H1 (cell line): ENCODE measurements at regions not wholly inside any gene's neighbourhood (a gene's known extent, or its start where the extent isn't known, plus 50 kb on each side); places are given as distances from the start of the nearest gene placed in this dataset.

Source experiments
- CTCF ChIA-PET: fragments of 300-600 bp; sonication (Branson Sonifier 250); formaldehyde crosslinking; loops from one replicate; lab custom pipeline; 2021; ENCODE audit not compliant: partially characterized antibody; lab: Charles Lee
- POLR2A ChIA-PET: fragments of 300-600 bp; sonication (Branson Sonifier 250); formaldehyde crosslinking; loops from one replicate; lab custom pipeline; 2021; ENCODE audit warnings: inconsistent platforms; ENCODE audit not compliant: partially characterized antibody; lab: Charles Lee
- DNase-seq, 2 experiments: peaks; one replicate each; pipeline versions ENCODE4 v3.0.0 to v3.0.0-alpha.2; 2010 to 2022; ENCODE audit warnings: low spot score in 2 of 2, low read depth in 1 of 2, mixed read lengths in 1 of 2
- FAIRE-seq: peaks from 2 replicates; lab custom pipeline; 2011; peaks lifted over from hg19 to GRCh38; lab: Jason Lieb, UNC
- H2AFZ ChIP-seq: 2 replicates; pipeline ENCODE4 v1.8.1; 2012; ENCODE audit warnings: low read length, inconsistent platforms
- H2AK5ac ChIP-seq: 2 replicates; pipeline ENCODE4 v1.6.1; 2013; ENCODE audit warnings: low read depth, low read length
- H2BK120ac ChIP-seq: replicated peaks from 2 replicates; pipeline ENCODE3; 2013; ENCODE audit warnings: low read depth, low read length, inconsistent platforms
- H2BK12ac ChIP-seq: 2 replicates; pipeline ENCODE4 v1.6.1; 2013; ENCODE audit warnings: low read depth, low read length
- H2BK15ac ChIP-seq: 2 replicates; pipeline ENCODE4 v1.6.1; 2013; ENCODE audit warnings: low read length
- H2BK20ac ChIP-seq: 2 replicates; pipeline ENCODE4 v1.6.1; 2013; ENCODE audit warnings: low read length
- H2BK5ac ChIP-seq: 2 replicates; pipeline ENCODE4 v1.6.1; 2013; ENCODE audit warnings: low read depth, low read length
- H3K14ac ChIP-seq: 2 replicates; pipeline ENCODE4 v1.6.1; 2013; ENCODE audit warnings: inconsistent platforms; ENCODE audit not compliant: insufficient read length
- H3K18ac ChIP-seq: 2 replicates; pipeline ENCODE4 v1.6.1; 2013; ENCODE audit warnings: low read length; ENCODE audit errors: extremely low read depth
- H3K23ac ChIP-seq: 2 replicates; pipeline ENCODE4 v1.6.1; 2013; ENCODE audit warnings: inconsistent platforms; ENCODE audit not compliant: insufficient read length
- H3K23me2 ChIP-seq: 2 replicates; pipeline ENCODE4 v1.6.1; 2013; ENCODE audit warnings: low read depth, low read length
- H3K27ac ChIP-seq: 2 replicates; pipeline ENCODE4 v1.6.1; 2011; ENCODE audit warnings: low read depth, low read length, inconsistent platforms
- H3K27me3 ChIP-seq, 4 experiments: replicated peaks in 1 of 4; 1 replicate in 1 of 4; 2 replicates in 3 of 4; pipeline versions ENCODE4 v1.6.1 to v1.8.1; 2011 to 2013; ENCODE audit warnings: low read length in 3 of 4, mild to moderate bottlenecking in 3 of 4, inconsistent platforms in 2 of 4, mixed read lengths in 2 of 4, moderate library complexity in 1 of 4; ENCODE audit not compliant: control insufficient read depth in 3 of 4, insufficient read depth in 3 of 4; ENCODE audit errors: extremely low read depth in 1 of 4
- H3K36me3 ChIP-seq, 4 experiments: 2 replicates each; pipeline versions ENCODE4 v1.6.1 to v1.8.1; 2011 to 2013; ENCODE audit warnings: mild to moderate bottlenecking in 4 of 4, low read length in 3 of 4, moderate library complexity in 2 of 4, control low read depth in 1 of 4, inconsistent platforms in 1 of 4; ENCODE audit not compliant: insufficient read depth in 4 of 4, control insufficient read depth in 2 of 4
- H3K4ac ChIP-seq: replicated peaks from 2 replicates; pipeline ENCODE3; 2013; ENCODE audit warnings: low read length, low read depth, mixed read lengths, inconsistent platforms; ENCODE audit not compliant: insufficient read length
- H3K4me1 ChIP-seq, 4 experiments: replicated peaks in 1 of 4; 1 replicate in 1 of 4; 2 replicates in 3 of 4; pipeline versions ENCODE4 v1.6.1 to v1.8.1; 2011 to 2013; ENCODE audit warnings: low read length in 3 of 4, inconsistent platforms in 2 of 4, mixed read lengths in 1 of 4; ENCODE audit not compliant: insufficient read depth in 4 of 4, control insufficient read depth in 3 of 4
- H3K4me2 ChIP-seq, 2 experiments: 2 replicates each; pipeline versions ENCODE4 v1.6.1 to v1.8.1; 2011 to 2013; ENCODE audit warnings: low read depth in 2 of 2, low read length in 2 of 2, control low read depth in 1 of 2, inconsistent platforms in 1 of 2, mild to moderate bottlenecking in 1 of 2; ENCODE audit not compliant: insufficient read depth in 1 of 2
- H3K4me3 ChIP-seq, 4 experiments: fragments of 200-600, 300-600 bp in 1 of 4; sonication (generic), shearing (Covaris generic), sonication (Bioruptor Twin) in 1 of 4; 2 replicates each; pipeline versions ENCODE4 v1.5.1 to v1.8.1; 2011 to 2016; ENCODE audit warnings: low read length in 4 of 4, low read depth in 3 of 4, control low read depth in 2 of 4, inconsistent platforms in 2 of 4, mild to moderate bottlenecking in 2 of 4, mixed read lengths in 1 of 4, moderate library complexity in 1 of 4; ENCODE audit not compliant: insufficient read depth in 2 of 4; ENCODE audit errors: extremely low read depth in 1 of 4
- H3K56ac ChIP-seq: replicated peaks from 2 replicates; pipeline ENCODE3; 2013; ENCODE audit warnings: low read depth, mild to moderate bottlenecking, mixed read lengths, low read length, inconsistent platforms; ENCODE audit not compliant: insufficient read length
- H3K79me1 ChIP-seq: 2 replicates; pipeline ENCODE4 v1.6.1; 2013; ENCODE audit warnings: low read depth, low read length, control low read depth
- H3K79me2 ChIP-seq, 2 experiments: 2 replicates each; pipeline versions ENCODE4 v1.6.1 to v1.8.1; 2012 to 2013; ENCODE audit warnings: low read length in 2 of 2, mild to moderate bottlenecking in 2 of 2, inconsistent platforms in 1 of 2; ENCODE audit not compliant: insufficient read depth in 2 of 2, control insufficient read depth in 1 of 2
- H3K9ac ChIP-seq, 4 experiments: replicated peaks in 1 of 4; 1 replicate in 1 of 4; 2 replicates in 3 of 4; pipeline versions ENCODE4 v1.6.1 to v1.8.1; 2011 to 2013; ENCODE audit warnings: low read depth in 3 of 4, low read length in 3 of 4, control low read depth in 2 of 4, mild to moderate bottlenecking in 2 of 4, moderate library complexity in 2 of 4, inconsistent platforms in 1 of 4; ENCODE audit errors: extremely low read depth in 1 of 4
- H3K9me3 ChIP-seq, 2 experiments: 2 replicates each; pipeline versions ENCODE4 v1.6.1 to v1.8.1; 2012 to 2013; ENCODE audit warnings: mild to moderate bottlenecking in 2 of 2, moderate library complexity in 2 of 2, control low read depth in 1 of 2, inconsistent platforms in 1 of 2, low read depth in 1 of 2, low read length in 1 of 2, mixed read lengths in 1 of 2; ENCODE audit not compliant: insufficient read depth in 2 of 2
- H4K20me1 ChIP-seq, 2 experiments: replicated peaks in 1 of 2; 2 replicates each; pipeline versions ENCODE3 to v1.8.1; 2011 to 2013; ENCODE audit warnings: inconsistent platforms in 2 of 2, low read length in 2 of 2, mild to moderate bottlenecking in 1 of 2; ENCODE audit not compliant: insufficient read depth in 2 of 2, control insufficient read depth in 1 of 2
- H4K5ac ChIP-seq: 2 replicates; pipeline ENCODE4 v1.6.1; 2013; ENCODE audit warnings: low read length, low read depth, mixed read lengths, inconsistent platforms; ENCODE audit not compliant: insufficient read length
- H4K8ac ChIP-seq: 2 replicates; pipeline ENCODE4 v1.8.0; 2013; ENCODE audit warnings: mild to moderate bottlenecking, moderate library complexity, low read length, inconsistent platforms; ENCODE audit not compliant: insufficient read depth; ENCODE audit errors: extremely low read depth
- H4K91ac ChIP-seq: replicated peaks from 2 replicates; pipeline ENCODE3; 2013; ENCODE audit warnings: low read length, mixed read lengths, inconsistent platforms; ENCODE audit not compliant: insufficient read length
- GABPA ChIP-seq: IDR thresholded peaks from 2 replicates; pipeline ENCODE4 v1.6.1; 2011; ENCODE audit warnings: mild to moderate bottlenecking, low read length, moderate library complexity, borderline replicate concordance; ENCODE audit not compliant: insufficient read depth
- GTF2F1 ChIP-seq: IDR thresholded peaks from 2 replicates; pipeline ENCODE4 v1.6.1; 2012; ENCODE audit warnings: low read depth, low read length, improper control_type of control experiment, borderline replicate concordance
- JUN ChIP-seq: IDR thresholded peaks from 2 replicates; pipeline ENCODE4 v1.6.1; 2011; ENCODE audit warnings: low read depth, mild to moderate bottlenecking, improper control_type of control experiment, low read length
- JUND ChIP-seq: IDR thresholded peaks from 2 replicates; pipeline ENCODE4 v1.6.1; 2011; ENCODE audit warnings: mild to moderate bottlenecking, improper control_type of control experiment, low read length
- NRF1 ChIP-seq: IDR thresholded peaks from 2 replicates; pipeline ENCODE4 v1.6.1; 2011; ENCODE audit warnings: mild to moderate bottlenecking, low read depth, low read length, improper control_type of control experiment
- PHF8 ChIP-seq: fragments of 200-600 bp; sonication (generic); conservative IDR thresholded peaks from 2 replicates; pipeline ENCODE4 v1.7.1; 2012; ENCODE audit warnings: low read depth, mild to moderate bottlenecking, inconsistent platforms, low read length, moderate library complexity
- RNF2 ChIP-seq: fragments of 200-900, 300-1000 bp; sonication (generic); IDR thresholded peaks from 2 replicates; pipeline ENCODE4 v1.7.1; 2016; ENCODE audit warnings: borderline replicate concordance, low read depth, mild to moderate bottlenecking, antibody characterized with exemption, low read length; ENCODE audit not compliant: poor library complexity, severe bottlenecking; ENCODE audit errors: missing control alignments
- SAP30 ChIP-seq: fragments of 300-600 bp; sonication (generic); IDR thresholded peaks from 2 replicates; pipeline ENCODE4 v1.7.1; 2012; ENCODE audit warnings: low read length, moderate library complexity, mild to moderate bottlenecking, inconsistent platforms; ENCODE audit not compliant: insufficient read depth, insufficient replicate concordance
- SP4 ChIP-seq: IDR thresholded peaks from 2 replicates; pipeline ENCODE4 v1.6.1; 2012; ENCODE audit warnings: low read length, inconsistent platforms
- SUZ12 ChIP-seq: fragments of 200-600 bp; sonication (generic); IDR thresholded peaks from 2 replicates; pipeline ENCODE4 v1.6.1; 2012; ENCODE audit warnings: mild to moderate bottlenecking, inconsistent platforms, low read length, moderate library complexity, mixed read lengths
- TBP ChIP-seq: IDR thresholded peaks from 2 replicates; pipeline ENCODE4 v1.6.1; 2011; ENCODE audit warnings: low read depth, low read length, improper control_type of control experiment
- YY1 ChIP-seq: IDR thresholded peaks from 2 replicates; pipeline ENCODE4 v1.6.1; 2011; ENCODE audit warnings: low read depth, mild to moderate bottlenecking, low read length
- WGBS, 2 experiments: shearing (Covaris generic) in 1 of 2; methylation state at CpG; one replicate each; pipeline versions ENCODE4 v1.1.6 to v1.1.7; 2013 to 2015; ENCODE audit warnings: low lambda C conversion rate in 2 of 2, mixed read lengths in 2 of 2, inconsistent platforms in 1 of 2, low coverage in 1 of 2, missing lambda C conversion rate in 1 of 2; ENCODE audit not compliant: insufficient replicate concordance in 2 of 2, insufficient coverage in 1 of 2, insufficient read length in 1 of 2; ENCODE audit errors: extremely low coverage in 1 of 2, missing lambda C conversion rate in 1 of 2; 5-methylcytosine and 5-hydroxymethylcytosine counted together
- TF ChIP-seq, protein P1 (sequence below): IDR thresholded peaks from 2 replicates; pipeline ENCODE4 v1.6.1; 2011; ENCODE audit warnings: low read length, improper control_type of control experiment

DNA sequence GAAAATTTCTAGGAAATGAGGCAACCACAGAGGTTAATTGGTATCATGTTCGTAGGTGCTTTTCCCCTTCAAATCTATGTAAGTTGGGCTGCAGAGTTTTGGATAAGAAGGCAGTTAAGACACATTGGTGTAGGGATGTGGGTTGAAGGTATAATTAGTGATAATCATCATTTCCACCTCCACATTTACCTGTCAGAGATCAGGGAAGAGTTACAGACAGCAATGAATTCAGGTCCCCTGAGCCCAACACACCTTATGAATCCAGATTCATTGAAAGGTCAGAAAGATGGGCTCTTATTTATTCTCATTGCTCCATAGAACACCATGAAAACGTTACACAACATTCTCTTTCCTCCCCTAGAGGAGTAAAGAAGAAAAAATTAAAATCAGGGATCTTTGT, 308.7 kb downstream of the C11orf87 start:
- Histone ChIP-seq H4K8ac (no peak overlapping the region), H2BK5ac (no peak overlapping the region), H3K4me2 (no peak overlapping the region), H2AFZ (no peak overlapping the region), H4K20me1 (no peaks in the 10 kb centered on the region), H3K9me3 (no peaks in the 10 kb centered on the region), H3K4ac (no peak overlapping the region), H3K56ac (no peak overlapping the region), H3K23me2 (no peaks in the 10 kb centered on the region), H4K5ac (no peak overlapping the region), H3K9ac (no peak overlapping the region), H2AK5ac (no peak overlapping the region), H2BK20ac (no peak overlapping the region), H3K27me3 (no peaks in the 10 kb centered on the region), H3K4me3 (no peak overlapping the region), H3K18ac (no peak overlapping the region), H3K79me1 (no peaks in the 10 kb centered on the region), H3K36me3 (no peaks in the 10 kb centered on the region), H2BK12ac (no peak overlapping the region), H2BK15ac (no peak overlapping the region), H3K4me1 (no peaks in the 10 kb centered on the region), H3K79me2 (no peaks in the 10 kb centered on the region), H2BK120ac (no peak overlapping the region), H3K14ac (no peak overlapping the region), H4K91ac (no peak overlapping the region), H3K27ac (no peak overlapping the region), H3K23ac (no peak overlapping the region)
- 82% methylated on average over 2 of the region's 2 CpGs; no CpG with 5 or more reads in 1 of the 2 experiments for WGBS, 2 experiments
- DNase-seq (no peak), FAIRE-seq (no peak)
- POLR2A ChIA-PET, result no interaction called here
- CTCF ChIA-PET, result no interaction called here
- TF ChIP-seq JUN (no peak), PHF8 (no peak), SAP30 (no peak), SUZ12 (no peak), SP4 (no peak), GTF2F1 (no peak), TBP (no peak), RNF2 (no peak), NRF1 (no peak), YY1 (no peak), GABPA (no peak), JUND (no peak)
- TF ChIP-seq, protein P1, sequence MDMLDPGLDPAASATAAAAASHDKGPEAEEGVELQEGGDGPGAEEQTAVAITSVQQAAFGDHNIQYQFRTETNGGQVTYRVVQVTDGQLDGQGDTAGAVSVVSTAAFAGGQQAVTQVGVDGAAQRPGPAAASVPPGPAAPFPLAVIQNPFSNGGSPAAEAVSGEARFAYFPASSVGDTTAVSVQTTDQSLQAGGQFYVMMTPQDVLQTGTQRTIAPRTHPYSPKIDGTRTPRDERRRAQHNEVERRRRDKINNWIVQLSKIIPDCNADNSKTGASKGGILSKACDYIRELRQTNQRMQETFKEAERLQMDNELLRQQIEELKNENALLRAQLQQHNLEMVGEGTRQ, result no peak
